SH-SY5Y (cell line): ENCODE measurements at regions not wholly inside any gene's neighbourhood (a gene's known extent, or its start where the extent isn't known, plus 50 kb on each side); places are given as distances from the start of the nearest gene placed in this dataset.

Experiments used
- GATA2 ChIP-seq: IDR thresholded peaks from 2 replicates; pipeline ENCODE4 v1.6.1; 2011; ENCODE audit warnings: mild to moderate bottlenecking, low read depth, low read length
- GATA3 ChIP-seq: IDR thresholded peaks from 2 replicates; pipeline ENCODE4 v1.6.1; 2011; ENCODE audit warnings: low read depth, mild to moderate bottlenecking, low read length, moderate library complexity

- TF ChIP-seq GATA2 (no peak), GATA3 (no peak)
Observed at GRCh38 chr7:67422601-67423000, 426.0 kb downstream of the TYW1 start.
